ENCODE measurements at regions not wholly inside any gene's neighbourhood (a gene's known extent, or its start where the extent isn't known, plus 50 kb on each side); places are given as distances from the start of the nearest gene placed in this dataset.

GRCh38 chr6:25051083-25051482 is 115.3 kb upstream of the RIPOR2 start:
- DNase-seq = no peak
- H3K36me3 ChIP-seq = no peaks in the 10 kb centered on the region
- peak overlapping the region in 4 of 5 donors; percentile 45 to 76 (median 70) for H3K27ac ChIP-seq
- H3K27me3 ChIP-seq = no peaks in the 10 kb centered on the region
- no peaks in the 10 kb centered on the region for H3K9me3 ChIP-seq
- 19 to 38% (median 29%) methylated on average over 2 of the region's 2 CpGs for WGBS, 5 donors
- intact Hi-C loops (cut with DNase I; ENCODE audit: low total_unique reads) = no loop called here
- H3K4me1 ChIP-seq = peaks cover 20 to 55% (median 44%) of the 10 kb centered on the region in 4 donors
- TF ChIP-seq POLR2AphosphoS5 (IDR thresholded peaks at IDR 0.05) (peak in 1 of 3 donors; percentile 28), POLR2A (IDR thresholded peaks at IDR 0.05) (no peak), CTCF (IDR thresholded peaks at IDR 0.05) (no peak), EP300 (IDR thresholded peaks at IDR 0.05) (no peak)
- H3K4me3 ChIP-seq = no peak overlapping the region

- peak overlapping the region in 2 of 5 donors; percentile 70 to 76 for H3K27ac ChIP-seq
- no peaks in the 10 kb centered on the region for H3K9me3 ChIP-seq
- no peak for TF ChIP-seq EP300 (IDR thresholded peaks at IDR 0.05)
- TF ChIP-seq CTCF (IDR thresholded peaks at IDR 0.05) = no peak
- no peak for TF ChIP-seq POLR2A (IDR thresholded peaks at IDR 0.05)
- TF ChIP-seq POLR2AphosphoS5 (IDR thresholded peaks at IDR 0.05) = peak in 2 of 3 donors; percentile 23 to 45
- 86 to 97% (median 91%) methylated on average over 1 of the region's 1 CpG for WGBS, 5 donors
- peaks cover 20 to 55% (median 44%) of the 10 kb centered on the region in 4 donors for H3K4me1 ChIP-seq
- intact Hi-C loops (cut with DNase I; ENCODE audit: low total_unique reads) = no loop called here
- H3K27me3 ChIP-seq = no peaks in the 10 kb centered on the region
- DNase-seq = no peak
- H3K36me3 ChIP-seq = no peaks in the 10 kb centered on the region
- no peak overlapping the region for H3K4me3 ChIP-seq
Observed at GRCh38 chr6:25052181-25052580, 116.4 kb upstream of the RIPOR2 start.

- Histone ChIP-seq H3K27me3 (no peaks in the 10 kb centered on the region), H3K27ac (peak overlapping the region; percentile 11 to 72 (median 33)), H3K4me3 (no peak overlapping the region), H3K4me1 (peaks cover 20 to 55% (median 44%) of the 10 kb centered on the region in 4 donors), H3K9me3 (no peaks in the 10 kb centered on the region), H3K36me3 (no peaks in the 10 kb centered on the region)
- intact Hi-C loops (cut with DNase I; ENCODE audit: low total_unique reads) = no loop called here
- WGBS, 5 donors = 23 to 46% (median 32%) methylated on average over 2 of the region's 2 CpGs
- TF ChIP-seq POLR2A (IDR thresholded peaks at IDR 0.05) (no peak), CTCF (IDR thresholded peaks at IDR 0.05) (no peak), POLR2AphosphoS5 (IDR thresholded peaks at IDR 0.05) (peak in 1 of 3 donors; percentile 14)
- DNase-seq = peak in 1 of 2 donors; percentile 56
Observed at GRCh38 chr6:25053875-25054371, 118.2 kb upstream of the RIPOR2 start.

- no peak overlapping the region for H3K4me3 ChIP-seq
- no peaks in the 10 kb centered on the region for H3K36me3 ChIP-seq
- WGBS, 5 donors = 48 to 72% (median 63%) methylated on average over 3 of the region's 3 CpGs
- peak overlapping the region in 4 of 5 donors; percentile 13 to 72 (median 46) for H3K27ac ChIP-seq
- TF ChIP-seq EP300 (IDR thresholded peaks at IDR 0.05) = no peak
- TF ChIP-seq POLR2A (IDR thresholded peaks at IDR 0.05) = no peak
- TF ChIP-seq CTCF (IDR thresholded peaks at IDR 0.05) = no peak
- no peak for TF ChIP-seq POLR2AphosphoS5 (IDR thresholded peaks at IDR 0.05)
- intact Hi-C loops (cut with DNase I; ENCODE audit: low total_unique reads) = no loop called here
- H3K4me1 ChIP-seq = peaks cover 20 to 55% (median 44%) of the 10 kb centered on the region in 4 donors
- DNase-seq = no peak
- no peaks in the 10 kb centered on the region for H3K9me3 ChIP-seq
- H3K27me3 ChIP-seq = no peaks in the 10 kb centered on the region
Observed at GRCh38 chr6:25054469-25054868, 118.7 kb upstream of the RIPOR2 start.
